ENCODE measurements at regions not wholly inside any gene's neighbourhood (a gene's known extent, or its start where the extent isn't known, plus 50 kb on each side); places are given as distances from the start of the nearest gene placed in this dataset.

GRCh38 chr5:163759000-163759704 lies 253.7 kb downstream of the MAT2B start:
- H3K4me3 ChIP-seq (ENCODE audit: low read depth, low read length), result no peak overlapping the region
- no peak for TF ChIP-seq CTCF (IDR thresholded peaks at IDR 0.05; ENCODE audit: insufficient read depth, low read length)
- no peak for DNase-seq (ENCODE audit: low read depth)

GRCh38 chr5:163760498-163760897 lies 255.1 kb downstream of the MAT2B start:
- DNase-seq (ENCODE audit: low read depth), result peak; percentile 99
- no peak for TF ChIP-seq CTCF (IDR thresholded peaks at IDR 0.05; ENCODE audit: insufficient read depth, low read length)
- no peak overlapping the region for H3K4me3 ChIP-seq (ENCODE audit: low read depth, low read length)

GRCh38 chr5:163766936-163767670 lies 261.7 kb downstream of the MAT2B start:
- H3K4me3 ChIP-seq (ENCODE audit: low read depth, low read length), result no peak overlapping the region
- DNase-seq (ENCODE audit: low read depth), result peak; percentile 53
- no peak for TF ChIP-seq CTCF (IDR thresholded peaks at IDR 0.05; ENCODE audit: insufficient read depth, low read length)

GRCh38 chr5:163770625-163771024 lies 265.2 kb downstream of the MAT2B start:
- H3K4me3 ChIP-seq (ENCODE audit: low read depth, low read length), result no peak overlapping the region
- peak; percentile 24 for DNase-seq (ENCODE audit: low read depth)
- no peak for TF ChIP-seq CTCF (IDR thresholded peaks at IDR 0.05; ENCODE audit: insufficient read depth, low read length)

GRCh38 chr5:163772241-163772640 lies 266.8 kb downstream of the MAT2B start:
- H3K4me3 ChIP-seq (ENCODE audit: low read depth, low read length), result no peak overlapping the region
- TF ChIP-seq CTCF (IDR thresholded peaks at IDR 0.05; ENCODE audit: insufficient read depth, low read length), result no peak
- no peak for DNase-seq (ENCODE audit: low read depth)

- DNase-seq (ENCODE audit: low read depth), result no peak
- no peak overlapping the region for H3K4me3 ChIP-seq (ENCODE audit: low read depth, low read length)
- TF ChIP-seq CTCF (IDR thresholded peaks at IDR 0.05; ENCODE audit: insufficient read depth, low read length), result no peak
Observed at GRCh38 chr5:163772644-163773043, 267.2 kb downstream of the MAT2B start.
